ENCODE measurements at regions not wholly inside any gene's neighbourhood (a gene's known extent, or its start where the extent isn't known, plus 50 kb on each side); places are given as distances from the start of the nearest gene placed in this dataset.

- no peaks in the 10 kb centered on the region for H3K79me2 ChIP-seq (replicated peaks; ENCODE audit: insufficient read depth)
- H3F3A ChIP-seq (replicated peaks; ENCODE audit: low read depth) = no peaks in the 10 kb centered on the region
- Mint-ChIP-seq H3K9me3 (no peaks in the 10 kb centered on the region), H3K27ac (peak overlapping the region; percentile 92), H3K36me3 (ENCODE audit: low read depth) (no peaks in the 10 kb centered on the region), H3K27me3 (ENCODE audit: insufficient read depth, low read depth, poor library complexity) (peaks cover 3% of the 10 kb centered on the region), H3K4me1 (peaks cover 40% of the 10 kb centered on the region), H3K4me3 (no peak overlapping the region)
- no peak overlapping the region for H3K4me3 ChIP-seq
- no peaks in the 10 kb centered on the region for H4K20me1 ChIP-seq (replicated peaks; ENCODE audit: insufficient read depth)
- DNase-seq (ENCODE audit: low spot score) (no peak), ATAC-seq (no peak)
- TF ChIP-seq ETS1 (IDR thresholded peaks at IDR 0.05) (no peak), STAT1 (IDR thresholded peaks at IDR 0.05; ENCODE audit: unreplicated experiment) (no peak), REST (IDR thresholded peaks at IDR 0.05; ENCODE audit: unreplicated experiment) (no peak), CTCF (conservative IDR thresholded peaks at IDR 0.05; ENCODE audit: low read depth in 2 of 2) (no peak), CREB1 (CRISPR knock-in tag; IDR thresholded peaks at IDR 0.05; ENCODE audit: low read depth) (no peak), EZH2 (IDR thresholded peaks at IDR 0.05; ENCODE audit: low read depth, unreplicated experiment) (no peak), ZNF114 (CRISPR knock-in tag; IDR thresholded peaks at IDR 0.05) (no peak), POLR2AphosphoS5 (IDR thresholded peaks at IDR 0.05; ENCODE audit: low read depth) (no peak), EZH2phosphoT487 (IDR thresholded peaks at IDR 0.05; ENCODE audit: unreplicated experiment) (no peak), NANOG (IDR thresholded peaks at IDR 0.05; ENCODE audit: borderline replicate concordance) (no peak), ZNF462 (CRISPR knock-in tag; IDR thresholded peaks at IDR 0.05) (no peak), JUNB (IDR thresholded peaks at IDR 0.05; ENCODE audit: unreplicated experiment) (no peak), ZNF331 (CRISPR knock-in tag; IDR thresholded peaks at IDR 0.05; ENCODE audit: low read depth) (no peak)
- no peaks in the 10 kb centered on the region for H3K27me3 ChIP-seq (ENCODE audit: insufficient read depth)
- H3K36me3 ChIP-seq (ENCODE audit: insufficient read depth) = no peaks in the 10 kb centered on the region
- H3K4me2 ChIP-seq = no peak overlapping the region
- peaks cover 14% of the 10 kb centered on the region for H3K4me1 ChIP-seq (ENCODE audit: insufficient read depth)
- peak overlapping the region; percentile 15 for H2AFZ ChIP-seq
- no peaks in the 10 kb centered on the region for H3K9me2 ChIP-seq (ENCODE audit: insufficient read depth)
- H3K27ac ChIP-seq (ENCODE audit: low read depth) = no peak overlapping the region
These were observed 150.2 kb upstream of the POU3F3 start for GRCh38 chr2:104703669-104704068.
